ENCODE measurements at regions not wholly inside any gene's neighbourhood (a gene's known extent, or its start where the extent isn't known, plus 50 kb on each side); places are given as distances from the start of the nearest gene placed in this dataset.

- ATAC-seq (no peak), DNase-seq (peak in 1 of 6 donors; percentile 9), FAIRE-seq (no peak)
- no peak for TF ChIP-seq CTCF (IDR thresholded peaks at IDR 0.05)
- Histone ChIP-seq H3K36me3 (no peaks in the 10 kb centered on the region), H3K4me3 (no peak overlapping the region), H3K27ac (no peak overlapping the region), H3K9me3 (no peaks in the 10 kb centered on the region), H3K4me1 (no peaks in the 10 kb centered on the region), H3K27me3 (no peaks in the 10 kb centered on the region)
- 78 to 84% methylated on average over 3 of the region's 3 CpGs for whole genome bisulfite sequencing, 2 donors
- intact Hi-C loops (cut with DNase I): no loop called here
Observed at GRCh38 chr4:3672465-3672831, 93.7 kb upstream of the ADRA2C start.

DNA sequence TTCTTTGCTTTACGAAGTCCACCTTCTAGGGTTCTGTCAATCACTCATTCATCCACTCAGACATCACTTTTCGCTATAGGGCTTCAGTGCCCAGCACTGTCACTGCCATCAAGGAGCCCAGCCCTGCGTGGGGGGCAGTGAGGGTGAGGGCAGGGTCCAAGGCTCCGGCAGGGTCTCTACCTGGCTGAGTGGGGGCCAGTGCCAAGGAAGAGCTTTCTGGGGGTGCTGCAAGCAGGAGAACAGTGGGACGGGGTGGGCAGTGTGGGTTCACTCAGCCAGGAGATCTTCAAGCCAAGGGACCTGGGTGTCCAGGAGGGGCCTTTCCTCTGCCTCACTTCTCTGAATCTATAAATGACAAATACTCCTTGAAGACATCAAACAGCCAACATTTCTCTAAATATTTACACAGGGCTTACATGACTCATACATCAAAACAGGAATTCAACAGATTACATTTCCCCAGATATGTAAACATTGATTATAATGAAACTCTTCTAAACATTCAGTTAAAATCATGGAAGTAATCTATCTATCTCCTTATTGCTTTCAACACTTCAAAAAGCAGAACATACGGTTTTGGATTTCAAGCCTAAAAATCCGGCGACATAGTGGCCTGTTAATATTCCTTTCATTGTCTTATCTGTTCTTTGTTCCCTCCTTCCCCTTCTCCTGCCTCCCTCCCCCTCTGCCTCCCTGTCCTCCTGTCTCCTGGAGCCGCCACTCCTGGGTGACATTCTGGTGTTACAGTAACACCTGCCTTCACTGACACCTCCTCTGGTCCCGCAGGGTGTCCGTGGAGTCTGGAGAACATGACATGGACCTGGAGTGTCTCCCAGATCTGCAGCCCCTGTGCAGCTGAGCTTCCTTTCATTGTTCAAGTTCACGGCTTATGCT, 94.4 kb upstream of the ADRA2C start:
- intact Hi-C loops (cut with DNase I): no loop called here
- H3K9me3 ChIP-seq: no peaks in the 10 kb centered on the region
- ATAC-seq (peak in 2 of 4 donors; percentile 35 to 74), FAIRE-seq (no peak), DNase-seq (peak in 1 of 6 donors; percentile 33)
- 40 to 42% methylated on average over 12 of the region's 12 CpGs for WGBS, 2 donors
- no peak overlapping the region for H3K4me3 ChIP-seq
- TF ChIP-seq CTCF (IDR thresholded peaks at IDR 0.05): no peak
- no peaks in the 10 kb centered on the region for H3K27me3 ChIP-seq
- H3K4me1 ChIP-seq: no peaks in the 10 kb centered on the region
- H3K36me3 ChIP-seq: no peaks in the 10 kb centered on the region
- H3K27ac ChIP-seq: no peak overlapping the region

GRCh38 chr4:3670521-3671519, 95.4 kb upstream of the ADRA2C start:
- FAIRE-seq: no peak

DNA sequence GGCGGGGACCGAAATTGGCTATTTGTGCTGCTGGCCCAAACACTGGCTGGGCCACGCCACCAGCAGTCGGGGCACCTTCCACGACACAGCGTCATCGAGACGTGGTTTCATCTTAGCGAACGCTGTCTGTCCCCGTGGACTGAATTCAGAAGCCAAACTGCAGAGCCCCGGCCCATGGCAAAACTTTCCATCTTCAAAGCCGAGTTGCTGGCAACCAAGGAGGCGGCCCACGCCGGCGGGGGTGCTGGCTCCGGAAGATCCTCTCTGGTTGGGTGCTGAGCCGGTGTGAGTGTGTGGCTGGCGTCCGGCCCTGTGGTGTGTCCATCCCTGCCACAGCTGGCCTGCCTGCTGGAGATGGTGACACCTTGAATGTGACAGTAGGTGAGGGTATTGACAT, 96.6 kb upstream of the ADRA2C start:
- Histone ChIP-seq H3K36me3 (no peaks in the 10 kb centered on the region), H3K4me3 (no peak overlapping the region), H3K4me1 (no peaks in the 10 kb centered on the region), H3K9me3 (no peaks in the 10 kb centered on the region), H3K27ac (no peak overlapping the region), H3K27me3 (no peaks in the 10 kb centered on the region)
- DNase-seq (peak in 1 of 6 donors; percentile 38), FAIRE-seq (no peak), ATAC-seq (no peak)
- intact Hi-C loops (cut with DNase I): no loop called here
- 83 to 90% methylated on average over 21 of the region's 21 CpGs for WGBS, 2 donors
- no peak for TF ChIP-seq CTCF (IDR thresholded peaks at IDR 0.05)

More at GRCh38 chr4:3670521-3671519, 95.4 kb upstream of the ADRA2C start:
- WGBS, 2 donors: 85 to 90% methylated on average over 36 to 37 of the region's 37 CpGs
- Histone ChIP-seq H3K27ac (no peak overlapping the region), H3K36me3 (no peaks in the 10 kb centered on the region), H3K9me3 (no peaks in the 10 kb centered on the region), H3K27me3 (no peaks in the 10 kb centered on the region), H3K4me1 (no peaks in the 10 kb centered on the region), H3K4me3 (no peak overlapping the region)
- TF ChIP-seq CTCF (IDR thresholded peaks at IDR 0.05): no peak
- intact Hi-C loops (cut with DNase I): no loop called here
- peak in 1 of 6 donors; percentile 43 for DNase-seq
- ATAC-seq: no peak

All from pancreas (tissue), 10 donors.